ENCODE measurements at regions not wholly inside any gene's neighbourhood (a gene's known extent, or its start where the extent isn't known, plus 50 kb on each side); places are given as distances from the start of the nearest gene placed in this dataset.

DNA sequence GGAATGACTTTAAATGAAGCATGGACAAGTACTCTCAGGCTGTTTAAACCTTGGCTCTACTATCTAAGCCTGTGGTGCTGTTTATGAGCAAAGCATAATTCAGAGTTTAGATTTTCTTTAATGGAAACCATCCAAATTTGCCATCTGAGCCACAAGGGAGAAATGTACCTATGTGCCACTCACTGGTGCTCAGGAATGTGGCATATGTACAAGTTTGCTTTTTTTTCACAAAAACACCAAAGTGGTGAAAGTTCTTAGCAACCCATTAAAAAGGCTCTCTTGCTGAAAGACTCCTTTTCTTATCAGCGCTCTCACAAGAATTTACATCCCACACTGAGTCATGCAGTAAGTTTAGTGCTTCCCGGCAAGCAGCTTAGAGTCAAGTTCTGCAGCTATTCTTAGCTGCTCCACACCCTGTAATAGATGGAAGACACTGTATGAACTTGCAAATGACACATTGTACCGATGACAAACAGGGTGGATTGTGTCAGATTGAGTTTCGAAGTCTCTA lies 57.3 kb upstream of the MLIP start:
- TF ChIP-seq, protein P1, sequence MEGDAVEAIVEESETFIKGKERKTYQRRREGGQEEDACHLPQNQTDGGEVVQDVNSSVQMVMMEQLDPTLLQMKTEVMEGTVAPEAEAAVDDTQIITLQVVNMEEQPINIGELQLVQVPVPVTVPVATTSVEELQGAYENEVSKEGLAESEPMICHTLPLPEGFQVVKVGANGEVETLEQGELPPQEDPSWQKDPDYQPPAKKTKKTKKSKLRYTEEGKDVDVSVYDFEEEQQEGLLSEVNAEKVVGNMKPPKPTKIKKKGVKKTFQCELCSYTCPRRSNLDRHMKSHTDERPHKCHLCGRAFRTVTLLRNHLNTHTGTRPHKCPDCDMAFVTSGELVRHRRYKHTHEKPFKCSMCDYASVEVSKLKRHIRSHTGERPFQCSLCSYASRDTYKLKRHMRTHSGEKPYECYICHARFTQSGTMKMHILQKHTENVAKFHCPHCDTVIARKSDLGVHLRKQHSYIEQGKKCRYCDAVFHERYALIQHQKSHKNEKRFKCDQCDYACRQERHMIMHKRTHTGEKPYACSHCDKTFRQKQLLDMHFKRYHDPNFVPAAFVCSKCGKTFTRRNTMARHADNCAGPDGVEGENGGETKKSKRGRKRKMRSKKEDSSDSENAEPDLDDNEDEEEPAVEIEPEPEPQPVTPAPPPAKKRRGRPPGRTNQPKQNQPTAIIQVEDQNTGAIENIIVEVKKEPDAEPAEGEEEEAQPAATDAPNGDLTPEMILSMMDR (IDR thresholded peaks at IDR 0.05), result no peak
- intact Hi-C loops (cut with DNase I), result no loop called here
- Histone ChIP-seq H3K9ac (ENCODE audit: low read depth in 2 of 2, low read length in 2 of 2) (no peak overlapping the region), H3K27me3 (no peaks in the 10 kb centered on the region), H3K36me3 (no peaks in the 10 kb centered on the region), H3K4me1 (no peaks in the 10 kb centered on the region), H3K4me3 (no peak overlapping the region), H3K27ac (peak overlapping the region; percentile 69), H3K9me3 (no peaks in the 10 kb centered on the region)
- DNase-seq, result peak; percentile 68

GRCh38 chr6:54056105-54056504 lies 55.1 kb upstream of the MLIP start:
- TF ChIP-seq, protein P1 (IDR thresholded peaks at IDR 0.05), result no peak

DNA sequence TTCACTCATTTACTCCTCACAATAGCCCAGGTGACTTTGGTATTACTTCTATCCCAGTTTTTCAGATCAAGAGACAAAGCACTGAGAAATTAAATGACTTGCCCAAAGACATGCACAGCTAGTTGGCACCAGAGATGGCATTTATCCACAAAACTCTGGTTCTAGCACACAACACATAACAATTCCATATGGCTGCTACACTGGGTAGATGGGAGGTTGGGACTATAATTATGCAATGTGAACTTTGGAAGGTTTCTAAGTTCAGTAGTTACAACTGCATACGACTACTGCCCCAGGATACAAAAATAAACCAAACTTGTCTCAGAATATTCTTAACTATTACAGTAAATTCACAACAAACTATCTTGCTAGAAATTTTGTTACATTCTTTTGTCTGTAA lies 54.2 kb upstream of the MLIP start:
- H3K36me3 ChIP-seq, result no peaks in the 10 kb centered on the region
- H3K4me1 ChIP-seq, result peaks cover 3% of the 10 kb centered on the region
- no peaks in the 10 kb centered on the region for H3K27me3 ChIP-seq
- no peak for DNase-seq
- intact Hi-C loops (cut with DNase I), result no loop called here
- H3K4me3 ChIP-seq, result no peak overlapping the region
- H3K27ac ChIP-seq, result no peak overlapping the region
- no peaks in the 10 kb centered on the region for H3K9me3 ChIP-seq
- TF ChIP-seq, protein P1 (IDR thresholded peaks at IDR 0.05), result no peak
- H3K9ac ChIP-seq (ENCODE audit: low read depth in 2 of 2, low read length in 2 of 2), result no peak overlapping the region

More at GRCh38 chr6:54056105-54056504, 55.1 kb upstream of the MLIP start:
- Histone ChIP-seq H3K4me1 (no peaks in the 10 kb centered on the region), H3K9ac (ENCODE audit: low read depth in 2 of 2, low read length in 2 of 2) (no peak overlapping the region), H3K4me3 (no peak overlapping the region), H3K27me3 (no peaks in the 10 kb centered on the region), H3K9me3 (no peaks in the 10 kb centered on the region), H3K36me3 (no peaks in the 10 kb centered on the region), H3K27ac (no peak overlapping the region)
- intact Hi-C loops (cut with DNase I), result no loop called here
- DNase-seq, result no peak

GRCh38 chr6:54058236-54058635 lies 53.0 kb upstream of the MLIP start:
- H3K27me3 ChIP-seq, result no peaks in the 10 kb centered on the region
- H3K4me3 ChIP-seq, result no peak overlapping the region
- peaks cover 3% of the 10 kb centered on the region for H3K4me1 ChIP-seq
- DNase-seq, result no peak
- H3K27ac ChIP-seq, result no peak overlapping the region
- TF ChIP-seq, protein P1 (IDR thresholded peaks at IDR 0.05), result no peak
- H3K9ac ChIP-seq (ENCODE audit: low read depth in 2 of 2, low read length in 2 of 2), result no peak overlapping the region
- no peaks in the 10 kb centered on the region for H3K9me3 ChIP-seq
- no peaks in the 10 kb centered on the region for H3K36me3 ChIP-seq
- intact Hi-C loops (cut with DNase I), result no loop called here

DNA sequence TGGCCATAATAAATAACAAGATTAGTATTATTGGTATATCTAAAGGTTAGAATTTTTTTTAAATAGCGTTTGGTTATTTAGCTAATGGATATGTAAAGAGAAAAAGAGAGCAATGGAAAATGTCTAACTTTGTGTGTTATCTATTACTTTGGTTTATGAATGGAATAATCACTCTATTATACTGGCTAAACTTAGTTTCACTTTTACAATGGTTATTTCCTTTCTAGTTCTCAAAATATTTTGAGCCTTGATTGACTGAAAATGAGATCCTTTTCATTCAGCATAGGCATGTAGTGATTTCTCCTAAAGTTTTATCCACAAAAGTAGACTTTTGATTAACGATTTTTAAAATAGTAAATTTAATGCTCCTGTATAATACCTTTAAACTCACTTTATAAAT lies 51.6 kb upstream of the MLIP start:
- H3K4me1 ChIP-seq, result peaks cover 3% of the 10 kb centered on the region
- H3K36me3 ChIP-seq, result no peaks in the 10 kb centered on the region
- H3K4me3 ChIP-seq, result no peak overlapping the region
- intact Hi-C loops (cut with DNase I), result no loop called here
- DNase-seq, result no peak
- H3K27me3 ChIP-seq, result no peaks in the 10 kb centered on the region
- H3K9me3 ChIP-seq, result no peaks in the 10 kb centered on the region
- TF ChIP-seq, protein P1 (IDR thresholded peaks at IDR 0.05), result no peak
- H3K9ac ChIP-seq (ENCODE audit: low read depth in 2 of 2, low read length in 2 of 2), result no peak overlapping the region
- no peak overlapping the region for H3K27ac ChIP-seq
